Spleen (tissue), 7 donors: ENCODE measurements at regions not wholly inside any gene's neighbourhood (a gene's known extent, or its start where the extent isn't known, plus 50 kb on each side); places are given as distances from the start of the nearest gene placed in this dataset.
"Not testable (repeated sequence)": the region's sequence is repeated elsewhere in the genome, so short reads cannot be mapped to it uniquely, and the experiment has no call there.

Source experiments
- CTCF ChIP-seq, 11 experiments: fragments of 200-600 bp in 7 of 11; fragments of 450-650 bp in 4 of 11; sonication (generic) in 4 of 11; IDR thresholded peaks in 8 of 11; conservative IDR thresholded peaks in 3 of 11; 1 replicate in 7 of 11; 2 replicates in 4 of 11; pipeline versions ENCODE4 v1.4.0 to v1.8.0; 2016 to 2021; ENCODE audit warnings: antibody characterized with exemption in 11 of 11, inconsistent platforms in 4 of 11, mild to moderate bottlenecking in 1 of 11
- POLR2A ChIP-seq, 3 donors: fragments of 450-650 bp; IDR thresholded peaks; one replicate each; pipeline ENCODE4 v1.5.1; 2017; ENCODE audit warnings: antibody characterized with exemption in 3 of 3, mild to moderate bottlenecking in 1 of 3
- POLR2AphosphoS5 ChIP-seq, 3 donors: sonication (generic); formaldehyde crosslinking; IDR thresholded peaks; one replicate each; pipeline ENCODE4 v1.5.1; 2017; ENCODE audit warnings: antibody characterized with exemption in 3 of 3
- donor health status: DM: no; HTN: no; CAD: no; lungs with moderate emphysema.
- donor health status: DM: no; HTN: no; CAD: no.
- donor health status: DM: no; HTN: no; CAD: no.

DNA sequence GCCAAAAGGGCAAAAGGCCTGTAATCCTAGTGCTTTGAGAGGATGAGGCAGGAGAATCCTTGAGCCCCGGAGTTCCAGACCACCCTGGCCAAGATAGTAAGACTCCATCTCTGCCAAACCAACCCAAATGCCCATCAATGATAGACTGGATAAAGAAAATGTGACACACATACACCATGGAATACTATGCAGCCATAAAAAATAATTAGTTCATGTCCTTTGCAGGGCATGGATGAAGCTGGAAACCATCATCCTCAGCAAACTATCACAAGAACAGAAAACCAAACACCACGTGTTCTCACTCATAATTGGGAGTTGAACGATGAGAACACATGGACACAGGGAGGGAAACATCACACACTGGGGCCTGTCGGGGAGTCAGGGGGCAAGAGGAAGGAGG, 161.9 kb downstream of the C16orf95 start:
- not testable (repeated sequence) for TF ChIP-seq POLR2A (IDR thresholded peaks at IDR 0.05); CTCF (IDR thresholded peaks at IDR 0.05 in 8 of 11, conservative IDR thresholded peaks at IDR 0.05 in 3 of 11); POLR2AphosphoS5 (IDR thresholded peaks at IDR 0.05)
